ENCODE measurements at regions not wholly inside any gene's neighbourhood (a gene's known extent, or its start where the extent isn't known, plus 50 kb on each side); places are given as distances from the start of the nearest gene placed in this dataset.
"Not testable (repeated sequence)": the region's sequence is repeated elsewhere in the genome, so short reads cannot be mapped to it uniquely, and the experiment has no call there.

DNA sequence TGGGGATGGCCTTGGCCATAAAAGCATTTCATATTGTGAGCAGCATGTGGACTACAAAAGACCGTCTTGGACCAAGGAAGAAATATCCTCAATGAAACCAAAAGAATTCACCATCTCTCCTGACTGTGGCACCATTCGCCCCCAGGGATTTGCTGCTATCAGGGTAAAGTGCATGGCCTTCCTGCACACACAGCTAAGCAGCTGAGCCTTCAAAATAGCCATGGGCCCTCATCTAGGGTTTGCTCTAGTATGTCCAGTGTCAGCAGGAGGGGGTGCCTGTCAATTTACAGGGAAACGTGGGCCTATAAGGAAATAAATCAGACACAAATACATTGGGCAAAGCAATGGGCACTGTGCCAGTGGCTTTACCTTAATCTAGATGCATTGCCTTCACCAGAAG lies 296.6 kb upstream of the NBPF12 start:
- TF ChIP-seq, protein P1, sequence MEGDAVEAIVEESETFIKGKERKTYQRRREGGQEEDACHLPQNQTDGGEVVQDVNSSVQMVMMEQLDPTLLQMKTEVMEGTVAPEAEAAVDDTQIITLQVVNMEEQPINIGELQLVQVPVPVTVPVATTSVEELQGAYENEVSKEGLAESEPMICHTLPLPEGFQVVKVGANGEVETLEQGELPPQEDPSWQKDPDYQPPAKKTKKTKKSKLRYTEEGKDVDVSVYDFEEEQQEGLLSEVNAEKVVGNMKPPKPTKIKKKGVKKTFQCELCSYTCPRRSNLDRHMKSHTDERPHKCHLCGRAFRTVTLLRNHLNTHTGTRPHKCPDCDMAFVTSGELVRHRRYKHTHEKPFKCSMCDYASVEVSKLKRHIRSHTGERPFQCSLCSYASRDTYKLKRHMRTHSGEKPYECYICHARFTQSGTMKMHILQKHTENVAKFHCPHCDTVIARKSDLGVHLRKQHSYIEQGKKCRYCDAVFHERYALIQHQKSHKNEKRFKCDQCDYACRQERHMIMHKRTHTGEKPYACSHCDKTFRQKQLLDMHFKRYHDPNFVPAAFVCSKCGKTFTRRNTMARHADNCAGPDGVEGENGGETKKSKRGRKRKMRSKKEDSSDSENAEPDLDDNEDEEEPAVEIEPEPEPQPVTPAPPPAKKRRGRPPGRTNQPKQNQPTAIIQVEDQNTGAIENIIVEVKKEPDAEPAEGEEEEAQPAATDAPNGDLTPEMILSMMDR (IDR thresholded peaks at IDR 0.05) = not testable (repeated sequence)
- TF ChIP-seq POLR2A (IDR thresholded peaks at IDR 0.05) = not testable (repeated sequence)

All from vagina (tissue), 2 donors.